HL-60 (cell line): ENCODE measurements at regions not wholly inside any gene's neighbourhood (a gene's known extent, or its start where the extent isn't known, plus 50 kb on each side); places are given as distances from the start of the nearest gene placed in this dataset.

Experiments
- DNase-seq, 2 experiments: peaks; one replicate each; pipeline ENCODE4 v3.0.0-alpha.2; 2010 to 2020; ENCODE audit warnings: low read depth in 1 of 2, low spot score in 1 of 2
- H3K27ac ChIP-seq: fragments of 250-450 bp; sonication (Bioruptor Pico); replicated peaks from 2 replicates; pipeline ENCODE4 v1.5.1; 2020; ENCODE audit warnings: mild to moderate bottlenecking, moderate library complexity
- H3K27me3 ChIP-seq: fragments of 250-450 bp; sonication (Bioruptor Pico); 2 replicates; pipeline ENCODE4 v1.5.1; 2021; ENCODE audit warnings: mild to moderate bottlenecking, moderate library complexity; ENCODE audit not compliant: insufficient read depth, poor library complexity, severe bottlenecking
- H3K4me3 ChIP-seq: replicated peaks from 2 replicates; pipeline ENCODE4 v1.5.1; 2011; ENCODE audit warnings: mild to moderate bottlenecking, control low read depth, low read length; ENCODE audit not compliant: insufficient read depth
- CTCF ChIP-seq: IDR thresholded peaks from one replicate; pipeline ENCODE4 v1.5.1; 2011; ENCODE audit warnings: low read length, control low read depth, inconsistent platforms; ENCODE audit not compliant: insufficient read depth
- GABPA ChIP-seq: IDR thresholded peaks from 2 replicates; pipeline ENCODE4 v1.6.1; 2012; ENCODE audit warnings: low read depth
- POLR2AphosphoS5 ChIP-seq: IDR thresholded peaks from 2 replicates; pipeline ENCODE4 v1.6.1; 2012; ENCODE audit warnings: low read depth
- REST ChIP-seq: IDR thresholded peaks from 2 replicates; pipeline ENCODE4 v1.6.1; 2012; ENCODE audit warnings: low read depth; ENCODE audit not compliant: insufficient replicate concordance
- SPI1 ChIP-seq: IDR thresholded peaks from 2 replicates; pipeline ENCODE4 v1.6.1; 2012; ENCODE audit warnings: low read depth, mild to moderate bottlenecking, borderline replicate concordance

GRCh38 chr5:121424976-121425375 lies 426.7 kb upstream of the FTMT start:
- no peak overlapping the region for H3K27ac ChIP-seq
- DNase-seq = no peak
- no peak overlapping the region for H3K4me3 ChIP-seq

GRCh38 chr5:121426153-121426552 lies 425.5 kb upstream of the FTMT start:
- no peak overlapping the region for H3K27ac ChIP-seq
- no peak for DNase-seq
- H3K4me3 ChIP-seq = no peak overlapping the region
- no peaks in the 10 kb centered on the region for H3K27me3 ChIP-seq
- TF ChIP-seq SPI1 (no peak), CTCF (no peak), POLR2AphosphoS5 (no peak), GABPA (no peak), REST (no peak)

More at GRCh38 chr5:121424976-121425375, 426.7 kb upstream of the FTMT start:
- TF ChIP-seq SPI1 (no peak), POLR2AphosphoS5 (no peak), CTCF (no peak), REST (no peak), GABPA (no peak)
- no peaks in the 10 kb centered on the region for H3K27me3 ChIP-seq

GRCh38 chr5:121429761-121430160 lies 421.9 kb upstream of the FTMT start:
- Histone ChIP-seq H3K4me3 (no peak overlapping the region), H3K27me3 (no peaks in the 10 kb centered on the region), H3K27ac (no peak overlapping the region)
- no peak for TF ChIP-seq POLR2AphosphoS5
- no peak for TF ChIP-seq CTCF
- TF ChIP-seq SPI1 = no peak
- TF ChIP-seq REST = no peak
- no peak for TF ChIP-seq GABPA
- no peak for DNase-seq
